BLaER1 (cell line): ENCODE measurements at regions not wholly inside any gene's neighbourhood (a gene's known extent, or its start where the extent isn't known, plus 50 kb on each side); places are given as distances from the start of the nearest gene placed in this dataset.
"Not testable (repeated sequence)": the region's sequence is repeated elsewhere in the genome, so short reads cannot be mapped to it uniquely, and the experiment has no call there.

Experiments
- H3K27ac ChIP-seq: shearing (Covaris generic); formaldehyde crosslinking; 2 replicates; pipeline ENCODE4 v1.8.1; 2022
- H3K27me3 ChIP-seq: shearing (Covaris generic); formaldehyde crosslinking; 2 replicates; pipeline ENCODE4 v1.8.1; 2022
- H3K36me3 ChIP-seq: shearing (Covaris generic); formaldehyde crosslinking; 2 replicates; pipeline ENCODE4 v1.8.1; 2022
- H3K4me1 ChIP-seq: shearing (Covaris generic); formaldehyde crosslinking; 2 replicates; pipeline ENCODE4 v1.8.1; 2022
- H3K4me2 ChIP-seq: shearing (Covaris generic); formaldehyde crosslinking; 2 replicates; pipeline ENCODE4 v1.8.1; 2022
- H3K4me3 ChIP-seq: shearing (Covaris generic); formaldehyde crosslinking; 2 replicates; pipeline ENCODE4 v1.8.1; 2022
- H3K9ac ChIP-seq: shearing (Covaris generic); formaldehyde crosslinking; 2 replicates; pipeline ENCODE4 v1.8.1; 2022
- H3K9me3 ChIP-seq: shearing (Covaris generic); formaldehyde crosslinking; 2 replicates; pipeline ENCODE4 v1.8.1; 2022
- H4K20me1 ChIP-seq: shearing (Covaris generic); formaldehyde crosslinking; 2 replicates; pipeline ENCODE4 v1.8.1; 2022
- Cebpa-rat ChIP-seq: shearing (Covaris generic); IDR thresholded peaks from 2 replicates; pipeline ENCODE4 v1.8.1; 2022

- H3K4me2 ChIP-seq = no peak overlapping the region
- H3K9ac ChIP-seq = no peak overlapping the region
- no peaks in the 10 kb centered on the region for H4K20me1 ChIP-seq
- H3K36me3 ChIP-seq = no peaks in the 10 kb centered on the region
- no peaks in the 10 kb centered on the region for H3K9me3 ChIP-seq
- H3K27ac ChIP-seq = no peak overlapping the region
- no peaks in the 10 kb centered on the region for H3K4me1 ChIP-seq
- no peak for TF ChIP-seq Cebpa-rat
- H3K4me3 ChIP-seq = no peak overlapping the region
- H3K27me3 ChIP-seq = no peaks in the 10 kb centered on the region
These were observed 168.5 kb upstream of the MXRA5 start for GRCh38 chrX:3514996-3515395.

- not testable (repeated sequence) for H3K27me3 ChIP-seq, H3K36me3 ChIP-seq, H3K27ac ChIP-seq, H3K9ac ChIP-seq, H4K20me1 ChIP-seq, H3K4me1 ChIP-seq, H3K9me3 ChIP-seq, H3K4me2 ChIP-seq, H3K4me3 ChIP-seq
These were observed 165.7 kb upstream of the MXRA5 start for GRCh38 chrX:3512150-3512549.

- TF ChIP-seq Cebpa-rat = no peak
- no peaks in the 10 kb centered on the region for H3K4me1 ChIP-seq
- no peaks in the 10 kb centered on the region for H3K27me3 ChIP-seq
- no peak overlapping the region for H3K27ac ChIP-seq
- no peak overlapping the region for H3K4me3 ChIP-seq
- no peaks in the 10 kb centered on the region for H4K20me1 ChIP-seq
- no peak overlapping the region for H3K4me2 ChIP-seq
- H3K36me3 ChIP-seq = no peaks in the 10 kb centered on the region
- H3K9me3 ChIP-seq = peaks cover 8% of the 10 kb centered on the region; the same call in 1 of the 2 replicates
- no peak overlapping the region for H3K9ac ChIP-seq
These were observed 163.5 kb upstream of the MXRA5 start for GRCh38 chrX:3509934-3510333.

GRCh38 chrX:3504916-3505315 is 158.5 kb upstream of the MXRA5 start:
- H4K20me1 ChIP-seq = no peaks in the 10 kb centered on the region
- no peaks in the 10 kb centered on the region for H3K36me3 ChIP-seq
- peaks cover 8% of the 10 kb centered on the region; the same call in 1 of the 2 replicates for H3K9me3 ChIP-seq
- H3K9ac ChIP-seq = no peak overlapping the region
- no peaks in the 10 kb centered on the region for H3K27me3 ChIP-seq
- no peak overlapping the region for H3K4me2 ChIP-seq
- no peak for TF ChIP-seq Cebpa-rat
- H3K4me3 ChIP-seq = no peak overlapping the region
- no peaks in the 10 kb centered on the region for H3K4me1 ChIP-seq
- no peak overlapping the region for H3K27ac ChIP-seq

- Histone ChIP-seq H3K9me3 (no peaks in the 10 kb centered on the region), H3K27ac (no peak overlapping the region), H3K9ac (no peak overlapping the region), H3K36me3 (no peaks in the 10 kb centered on the region), H3K4me1 (no peaks in the 10 kb centered on the region), H3K4me2 (no peak overlapping the region), H4K20me1 (no peaks in the 10 kb centered on the region), H3K27me3 (no peaks in the 10 kb centered on the region), H3K4me3 (no peak overlapping the region)
- TF ChIP-seq Cebpa-rat = no peak
These were observed 155.5 kb upstream of the MXRA5 start for GRCh38 chrX:3501833-3502535.

GRCh38 chrX:3495836-3496769 is 149.7 kb upstream of the MXRA5 start:
- not testable (repeated sequence) for H3K4me1 ChIP-seq, H3K36me3 ChIP-seq, H4K20me1 ChIP-seq, H3K27ac ChIP-seq, H3K4me3 ChIP-seq, H3K27me3 ChIP-seq, H3K4me2 ChIP-seq, H3K9ac ChIP-seq, H3K9me3 ChIP-seq

GRCh38 chrX:3493605-3494004 is 147.2 kb upstream of the MXRA5 start:
- no peaks in the 10 kb centered on the region for H3K4me1 ChIP-seq
- TF ChIP-seq Cebpa-rat = no peak
- H3K36me3 ChIP-seq = no peaks in the 10 kb centered on the region
- no peak overlapping the region for H3K4me3 ChIP-seq
- no peak overlapping the region for H3K9ac ChIP-seq
- no peaks in the 10 kb centered on the region for H4K20me1 ChIP-seq
- H3K9me3 ChIP-seq = no peaks in the 10 kb centered on the region
- no peak overlapping the region for H3K4me2 ChIP-seq
- no peak overlapping the region for H3K27ac ChIP-seq
- H3K27me3 ChIP-seq = no peaks in the 10 kb centered on the region

- no peaks in the 10 kb centered on the region for H3K27me3 ChIP-seq
- no peaks in the 10 kb centered on the region for H3K9me3 ChIP-seq
- no peaks in the 10 kb centered on the region for H4K20me1 ChIP-seq
- no peak overlapping the region for H3K9ac ChIP-seq
- no peaks in the 10 kb centered on the region for H3K4me1 ChIP-seq
- no peak overlapping the region for H3K27ac ChIP-seq
- H3K4me3 ChIP-seq = no peak overlapping the region
- TF ChIP-seq Cebpa-rat = no peak
- H3K4me2 ChIP-seq = no peak overlapping the region
- H3K36me3 ChIP-seq = no peaks in the 10 kb centered on the region
These were observed 139.3 kb upstream of the MXRA5 start for GRCh38 chrX:3485727-3486126.

GRCh38 chrX:3479026-3479425 is 132.6 kb upstream of the MXRA5 start:
- Histone ChIP-seq H3K27ac (no peak overlapping the region), H3K4me1 (no peaks in the 10 kb centered on the region), H4K20me1 (no peaks in the 10 kb centered on the region), H3K9ac (no peak overlapping the region), H3K4me3 (no peak overlapping the region), H3K4me2 (no peak overlapping the region), H3K36me3 (no peaks in the 10 kb centered on the region), H3K9me3 (no peaks in the 10 kb centered on the region), H3K27me3 (no peaks in the 10 kb centered on the region)
- no peak for TF ChIP-seq Cebpa-rat

GRCh38 chrX:3476973-3477372 is 130.5 kb upstream of the MXRA5 start:
- Histone ChIP-seq H3K9ac (no peak overlapping the region), H3K27ac (no peak overlapping the region), H3K4me3 (no peak overlapping the region)

GRCh38 chrX:3470211-3470679 is 123.8 kb upstream of the MXRA5 start:
- not testable (repeated sequence) for H4K20me1 ChIP-seq, H3K4me2 ChIP-seq, H3K27me3 ChIP-seq, H3K9me3 ChIP-seq, H3K36me3 ChIP-seq, H3K9ac ChIP-seq, H3K4me3 ChIP-seq, H3K27ac ChIP-seq, H3K4me1 ChIP-seq

More at GRCh38 chrX:3476973-3477372, 130.5 kb upstream of the MXRA5 start:
- no peaks in the 10 kb centered on the region for H3K36me3 ChIP-seq
- no peaks in the 10 kb centered on the region for H4K20me1 ChIP-seq
- no peaks in the 10 kb centered on the region for H3K4me1 ChIP-seq
- no peak for TF ChIP-seq Cebpa-rat
- H3K9me3 ChIP-seq = no peaks in the 10 kb centered on the region
- no peaks in the 10 kb centered on the region for H3K27me3 ChIP-seq
- H3K4me2 ChIP-seq = no peak overlapping the region
